ENCODE measurements at regions not wholly inside any gene's neighbourhood (a gene's known extent, or its start where the extent isn't known, plus 50 kb on each side); places are given as distances from the start of the nearest gene placed in this dataset.
A peak's percentile ranks its signal among the peaks of the same experiment; 100 is the strongest.

GRCh38 chr10:29837586-29837985 lies 202.8 kb upstream of the SVIL start:
- Histone ChIP-seq H3K36me3 (ENCODE audit: low read depth, missing control alignments) (no peaks in the 10 kb centered on the region), H3K27ac (peak overlapping the region; percentile 41 to 57), H3K9me3 (no peaks in the 10 kb centered on the region), H3K4me3 (no peak overlapping the region), H3K27me3 (no peaks in the 10 kb centered on the region), H3K4me1 (peaks cover 29% of the 10 kb centered on the region)
- 29 to 38% methylated on average over 1 of the region's 1 CpG for WGBS, 2 donors
- intact Hi-C loops (cut with DNase I; ENCODE audit: low total_unique reads), result no loop called here
- TF ChIP-seq POLR2A (IDR thresholded peaks at IDR 0.05), result no peak
- TF ChIP-seq CTCF (IDR thresholded peaks at IDR 0.05), result no peak
- peak; percentile 73 for DNase-seq

GRCh38 chr10:29836396-29836795 lies 201.6 kb upstream of the SVIL start:
- no peaks in the 10 kb centered on the region for H3K9me3 ChIP-seq
- H3K27ac ChIP-seq, result no peak overlapping the region
- TF ChIP-seq POLR2A (IDR thresholded peaks at IDR 0.05), result no peak
- no peak for TF ChIP-seq CTCF (IDR thresholded peaks at IDR 0.05)
- no peaks in the 10 kb centered on the region for H3K27me3 ChIP-seq
- intact Hi-C loops (cut with DNase I; ENCODE audit: low total_unique reads), result no loop called here
- no peak overlapping the region for H3K4me3 ChIP-seq
- H3K36me3 ChIP-seq (ENCODE audit: low read depth, missing control alignments), result no peaks in the 10 kb centered on the region
- WGBS, 2 donors, result 97% methylated on average over 4 of the region's 4 CpGs
- peaks cover 29% of the 10 kb centered on the region for H3K4me1 ChIP-seq
- no peak for DNase-seq

- intact Hi-C loops (cut with DNase I; ENCODE audit: low total_unique reads), result no loop called here
- no peak overlapping the region for H3K27ac ChIP-seq
- H3K4me3 ChIP-seq, result no peak overlapping the region
- H3K4me1 ChIP-seq, result peaks cover 31% of the 10 kb centered on the region
- no peaks in the 10 kb centered on the region for H3K36me3 ChIP-seq (ENCODE audit: low read depth, missing control alignments)
- DNase-seq, result no peak
- no peaks in the 10 kb centered on the region for H3K9me3 ChIP-seq
- TF ChIP-seq POLR2A (IDR thresholded peaks at IDR 0.05) (no peak), CTCF (IDR thresholded peaks at IDR 0.05) (no peak)
- no peaks in the 10 kb centered on the region for H3K27me3 ChIP-seq
These were observed 200.3 kb upstream of the SVIL start for GRCh38 chr10:29835055-29835454.

- Histone ChIP-seq H3K4me1 (peaks cover 7% of the 10 kb centered on the region), H3K36me3 (ENCODE audit: low read depth, missing control alignments) (no peaks in the 10 kb centered on the region), H3K27ac (no peak overlapping the region), H3K4me3 (no peak overlapping the region), H3K27me3 (no peaks in the 10 kb centered on the region), H3K9me3 (no peaks in the 10 kb centered on the region)
- 56 to 63% methylated on average over 6 of the region's 6 CpGs for WGBS, 2 donors
- DNase-seq, result no peak
- intact Hi-C loops (cut with DNase I; ENCODE audit: low total_unique reads), result no loop called here
- TF ChIP-seq POLR2A (IDR thresholded peaks at IDR 0.05) (no peak), CTCF (IDR thresholded peaks at IDR 0.05) (no peak)
These were observed 196.1 kb upstream of the SVIL start for GRCh38 chr10:29830531-29831512.

- Histone ChIP-seq H3K4me1 (peaks cover 7% of the 10 kb centered on the region), H3K27ac (no peak overlapping the region), H3K36me3 (ENCODE audit: low read depth, missing control alignments) (no peaks in the 10 kb centered on the region), H3K27me3 (no peaks in the 10 kb centered on the region), H3K4me3 (no peak overlapping the region), H3K9me3 (no peaks in the 10 kb centered on the region)
- TF ChIP-seq POLR2A (IDR thresholded peaks at IDR 0.05) (no peak), CTCF (IDR thresholded peaks at IDR 0.05) (no peak)
- no peak for DNase-seq
- WGBS, 2 donors, result 87 to 88% methylated on average over 2 of the region's 2 CpGs
- intact Hi-C loops (cut with DNase I; ENCODE audit: low total_unique reads), result no loop called here
These were observed 195.0 kb upstream of the SVIL start for GRCh38 chr10:29829776-29830175.
